Neural progenitor cell (in vitro differentiated cells): ENCODE measurements at regions not wholly inside any gene's neighbourhood (a gene's known extent, or its start where the extent isn't known, plus 50 kb on each side); places are given as distances from the start of the nearest gene placed in this dataset.

Experiments used
- DNase-seq: peaks from one replicate; pipeline ENCODE4 v3.0.0-alpha.2; 2016; ENCODE audit warnings: low spot score
- H2AFZ ChIP-seq: fragments of 200-600 bp; sonication (generic); replicated peaks from 2 replicates; pipeline ENCODE4 v1.6.1; 2016; ENCODE audit warnings: antibody characterized with exemption
- H3F3A ChIP-seq: fragments of 200-600 bp; sonication (generic); 2 replicates; pipeline ENCODE4 v1.6.1; 2016; ENCODE audit warnings: antibody characterized with exemption, low read depth
- H3K27ac ChIP-seq: fragments of 200-600 bp; sonication (generic); 2 replicates; pipeline ENCODE4 v1.5.1; 2016; ENCODE audit warnings: mild to moderate bottlenecking
- H3K27me3 ChIP-seq: fragments of 200-600 bp; sonication (generic); 2 replicates; pipeline ENCODE4 v1.6.1; 2016; ENCODE audit warnings: mild to moderate bottlenecking, moderate library complexity
- H3K36me3 ChIP-seq: fragments of 200-600 bp; sonication (generic); 2 replicates; pipeline ENCODE4 v1.5.1; 2016
- H3K4me1 ChIP-seq: fragments of 200-600 bp; sonication (generic); 2 replicates; pipeline ENCODE4 v1.6.1; 2016; ENCODE audit warnings: mixed run types
- H3K4me2 ChIP-seq: fragments of 200-600 bp; sonication (generic); 2 replicates; pipeline ENCODE4 v1.6.1; 2016
- H3K4me3 ChIP-seq: fragments of 200-600 bp; sonication (generic); 2 replicates; pipeline ENCODE4 v1.5.1; 2016
- H3K79me2 ChIP-seq: fragments of 200-600 bp; sonication (generic); 2 replicates; pipeline ENCODE4 v1.6.1; 2016; ENCODE audit warnings: low read depth
- H3K9ac ChIP-seq: fragments of 200-600 bp; sonication (generic); 2 replicates; pipeline ENCODE4 v1.6.1; 2016
- H3K9me3 ChIP-seq: fragments of 200-600 bp; sonication (generic); 2 replicates; pipeline ENCODE4 v1.5.1; 2016; ENCODE audit warnings: low read depth
- H4K20me1 ChIP-seq: fragments of 200-600 bp; sonication (generic); 2 replicates; pipeline ENCODE4 v1.6.1; 2016; ENCODE audit warnings: low read depth
- H3K27ac Mint-ChIP-seq: 3 replicates; pipeline ENCODE4 v1.8.0; 2021; ENCODE audit warnings: mixed read lengths
- H3K27me3 Mint-ChIP-seq: 2 replicates; pipeline ENCODE4 v1.8.0; 2022; ENCODE audit warnings: low read depth, mild to moderate bottlenecking, inconsistent platforms, moderate library complexity, mixed read lengths; ENCODE audit not compliant: insufficient read depth
- H3K36me3 Mint-ChIP-seq: 3 replicates; pipeline ENCODE4 v1.8.0; 2021; ENCODE audit warnings: mixed read lengths
- H3K4me1 Mint-ChIP-seq: 3 replicates; pipeline ENCODE4 v1.8.0; 2021; ENCODE audit warnings: mixed read lengths
- H3K4me3 Mint-ChIP-seq: 3 replicates; pipeline ENCODE4 v1.8.0; 2021; ENCODE audit warnings: mild to moderate bottlenecking, moderate library complexity, mixed read lengths
- H3K9me3 Mint-ChIP-seq: 3 replicates; pipeline ENCODE4 v1.8.0; 2020; ENCODE audit warnings: mixed read lengths
- CTCF ChIP-seq: fragments of 200-600 bp; sonication (generic); IDR thresholded peaks from 2 replicates; pipeline ENCODE4 v1.5.1; 2017; ENCODE audit warnings: antibody characterized with exemption, mild to moderate bottlenecking
- EZH2 ChIP-seq: fragments of 200-600 bp; sonication (generic); IDR thresholded peaks from 2 replicates; pipeline ENCODE4 v1.6.1; 2017; ENCODE audit warnings: antibody characterized with exemption, mild to moderate bottlenecking, moderate library complexity
- EZH2phosphoT487 ChIP-seq: fragments of 200-600 bp; sonication (generic); IDR thresholded peaks from 2 replicates; pipeline ENCODE4 v1.6.1; 2017; ENCODE audit warnings: antibody characterized with exemption

DNA sequence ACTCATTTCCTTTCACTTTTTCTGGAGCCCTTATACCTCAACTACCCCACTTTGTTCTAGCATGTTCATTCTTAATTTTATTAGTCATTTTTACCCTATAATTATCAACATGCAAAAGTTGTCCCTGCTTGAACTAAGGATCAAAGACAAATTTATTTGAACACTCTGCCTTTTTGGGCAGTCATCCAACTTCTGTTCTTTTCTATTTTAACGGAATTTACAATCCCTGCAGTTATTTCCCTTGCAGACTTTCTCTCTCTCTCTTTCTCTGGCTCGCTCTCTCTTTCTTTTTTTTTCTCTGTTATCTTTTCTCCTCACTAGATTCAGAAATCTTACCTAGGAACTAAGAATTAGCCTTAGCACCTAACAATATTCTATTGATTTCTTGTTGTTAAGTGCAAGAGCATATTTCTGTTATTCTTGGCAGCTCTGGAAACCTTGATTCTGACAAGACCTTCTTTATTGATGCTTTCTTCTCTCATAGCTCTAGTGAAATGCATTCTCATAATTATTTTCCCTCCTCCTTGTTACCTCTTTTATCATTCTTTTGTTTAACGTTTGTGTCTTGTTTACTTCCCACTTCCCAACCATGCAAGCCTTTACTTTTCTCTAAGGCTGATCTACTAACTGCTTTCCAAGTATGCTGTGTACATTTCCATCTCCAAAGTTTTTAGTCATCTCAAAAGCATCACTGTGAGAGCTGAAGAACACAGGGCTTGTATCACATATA is 951.6 kb downstream of the DIPK2A start:
- no peaks in the 10 kb centered on the region for H4K20me1 ChIP-seq
- no peaks in the 10 kb centered on the region for H3K4me1 ChIP-seq
- no peak for TF ChIP-seq CTCF
- no peak for TF ChIP-seq EZH2
- TF ChIP-seq EZH2phosphoT487: no peak
- H3K36me3 ChIP-seq: no peaks in the 10 kb centered on the region
- H3F3A ChIP-seq: no peaks in the 10 kb centered on the region
- H3K27ac ChIP-seq: no peak overlapping the region
- Mint-ChIP-seq H3K36me3 (no peaks in the 10 kb centered on the region), H3K4me1 (peaks cover 4% of the 10 kb centered on the region), H3K27ac (no peak overlapping the region), H3K9me3 (no peaks in the 10 kb centered on the region), H3K4me3 (no peak overlapping the region), H3K27me3 (peaks cover 3% of the 10 kb centered on the region)
- no peak overlapping the region for H3K4me2 ChIP-seq
- DNase-seq: no peak
- no peak overlapping the region for H3K9ac ChIP-seq
- no peak overlapping the region for H3K4me3 ChIP-seq
- H3K27me3 ChIP-seq: no peaks in the 10 kb centered on the region
- no peaks in the 10 kb centered on the region for H3K79me2 ChIP-seq
- no peak overlapping the region for H2AFZ ChIP-seq
- H3K9me3 ChIP-seq: no peaks in the 10 kb centered on the region

DNA sequence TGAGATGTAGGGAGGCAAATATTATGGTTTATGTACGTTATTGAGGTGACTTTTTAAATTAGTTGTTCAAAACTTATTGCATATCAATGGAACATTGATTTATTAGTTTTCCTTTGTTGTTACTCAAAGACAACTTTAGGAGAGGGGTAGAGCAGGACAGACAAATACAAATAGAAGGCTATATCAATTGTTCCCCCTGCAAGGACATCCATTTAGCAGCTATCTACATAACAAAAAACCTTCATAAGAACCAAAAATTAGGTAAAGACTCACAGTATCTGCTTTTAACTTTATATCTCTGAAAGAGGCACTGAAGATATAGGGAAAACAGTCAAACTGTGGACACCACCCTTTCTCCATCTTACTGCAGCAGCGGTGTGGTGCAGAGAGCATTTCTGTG is 958.8 kb downstream of the DIPK2A start:
- Histone ChIP-seq H3K36me3 (no peaks in the 10 kb centered on the region), H3K9me3 (no peaks in the 10 kb centered on the region), H2AFZ (no peak overlapping the region), H3K27me3 (no peaks in the 10 kb centered on the region), H3F3A (no peaks in the 10 kb centered on the region), H4K20me1 (no peaks in the 10 kb centered on the region), H3K4me2 (no peak overlapping the region), H3K79me2 (no peaks in the 10 kb centered on the region), H3K27ac (no peak overlapping the region), H3K4me3 (no peak overlapping the region), H3K4me1 (no peaks in the 10 kb centered on the region), H3K9ac (no peak overlapping the region)
- Mint-ChIP-seq H3K36me3 (no peaks in the 10 kb centered on the region), H3K27me3 (peaks cover 2% of the 10 kb centered on the region), H3K4me1 (no peaks in the 10 kb centered on the region), H3K27ac (no peak overlapping the region), H3K4me3 (no peak overlapping the region), H3K9me3 (peaks cover 6% of the 10 kb centered on the region)
- DNase-seq: no peak
- no peak for TF ChIP-seq CTCF
- no peak for TF ChIP-seq EZH2
- no peak for TF ChIP-seq EZH2phosphoT487

DNA sequence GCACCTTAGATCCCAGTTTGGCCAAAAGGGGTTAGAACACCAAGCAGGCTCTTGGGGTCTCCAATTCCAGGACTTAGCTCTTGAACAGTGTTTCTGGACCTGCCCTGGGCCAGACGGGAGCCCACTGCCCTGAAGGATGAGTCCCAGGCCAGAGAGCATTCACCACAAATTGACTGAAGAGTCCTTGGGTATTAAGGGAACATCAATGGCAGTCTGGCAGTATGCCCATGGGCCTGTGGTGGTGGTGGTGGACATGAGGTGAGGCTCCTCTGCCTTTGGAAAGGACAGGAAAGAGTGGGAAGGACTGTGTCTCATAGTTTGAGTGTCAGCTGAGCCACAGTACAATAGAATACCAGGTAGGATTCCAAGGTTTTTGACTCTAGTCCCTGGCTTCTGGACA is 960.0 kb downstream of the DIPK2A start:
- H3K4me1 Mint-ChIP-seq: no peaks in the 10 kb centered on the region
- H3K4me3 ChIP-seq: no peak overlapping the region
- H2AFZ ChIP-seq: no peak overlapping the region
- no peaks in the 10 kb centered on the region for H3K79me2 ChIP-seq
- no peaks in the 10 kb centered on the region for H3K36me3 Mint-ChIP-seq
- peaks cover 2% of the 10 kb centered on the region for H3K27me3 Mint-ChIP-seq
- H3K9me3 ChIP-seq: no peaks in the 10 kb centered on the region
- TF ChIP-seq EZH2 (no peak), EZH2phosphoT487 (no peak), CTCF (no peak)
- no peaks in the 10 kb centered on the region for H3K27me3 ChIP-seq
- H3K27ac Mint-ChIP-seq: no peak overlapping the region
- H3K36me3 ChIP-seq: no peaks in the 10 kb centered on the region
- no peaks in the 10 kb centered on the region for H3K4me1 ChIP-seq
- H3K9ac ChIP-seq: no peak overlapping the region
- H3F3A ChIP-seq: no peaks in the 10 kb centered on the region
- H3K4me3 Mint-ChIP-seq: no peak overlapping the region
- H3K27ac ChIP-seq: no peak overlapping the region
- no peaks in the 10 kb centered on the region for H4K20me1 ChIP-seq
- no peak overlapping the region for H3K4me2 ChIP-seq
- H3K9me3 Mint-ChIP-seq: peaks cover 13% of the 10 kb centered on the region
- DNase-seq: no peak
